Left renal pelvis (tissue), 4 donors: ENCODE measurements at regions not wholly inside any gene's neighbourhood (a gene's known extent, or its start where the extent isn't known, plus 50 kb on each side); places are given as distances from the start of the nearest gene placed in this dataset.

Experiments used
- DNase-seq, 4 donors: peaks; one replicate each; pipeline ENCODE4 v3.0.0-alpha.2; 2013; ENCODE audit warnings: low read depth in 4 of 4, low spot score in 3 of 4

DNA sequence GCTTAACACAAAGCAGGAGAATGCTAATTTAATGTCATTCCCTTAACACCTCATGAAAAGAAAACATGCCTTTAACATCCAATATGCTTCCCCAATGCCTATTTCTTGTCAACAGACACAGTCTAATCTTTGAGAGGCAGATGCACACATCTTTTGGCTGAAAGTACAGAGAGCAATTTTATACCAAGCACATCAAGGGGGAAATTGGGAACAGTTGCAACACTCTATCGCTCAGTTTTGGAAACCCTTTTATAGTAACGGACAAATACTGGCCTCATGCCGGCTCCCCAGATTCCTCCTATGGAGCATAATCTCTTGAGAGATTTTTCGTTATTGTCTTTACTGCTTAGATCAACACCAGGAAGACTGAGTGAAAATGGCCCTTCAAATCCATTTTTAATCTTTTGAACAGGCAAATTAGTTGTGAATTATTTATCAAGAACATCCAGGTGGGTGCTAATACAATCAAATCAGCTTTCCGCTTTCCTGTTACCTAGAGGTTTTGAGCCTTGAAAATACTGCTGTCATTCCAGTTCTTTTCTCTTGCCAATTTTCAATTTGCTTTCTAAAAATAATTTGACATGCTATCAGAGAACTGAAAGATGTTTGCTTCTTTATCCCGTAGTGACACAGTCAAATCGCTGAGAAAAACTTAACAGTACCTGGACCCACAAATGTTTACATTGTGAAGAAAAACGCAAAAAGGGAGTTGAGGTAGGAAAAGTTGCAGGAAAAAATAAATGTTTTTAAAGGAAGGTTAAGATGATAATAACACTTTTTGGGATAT lies 60.7 kb upstream of the CAND1 start:
- no peak for DNase-seq

DNA sequence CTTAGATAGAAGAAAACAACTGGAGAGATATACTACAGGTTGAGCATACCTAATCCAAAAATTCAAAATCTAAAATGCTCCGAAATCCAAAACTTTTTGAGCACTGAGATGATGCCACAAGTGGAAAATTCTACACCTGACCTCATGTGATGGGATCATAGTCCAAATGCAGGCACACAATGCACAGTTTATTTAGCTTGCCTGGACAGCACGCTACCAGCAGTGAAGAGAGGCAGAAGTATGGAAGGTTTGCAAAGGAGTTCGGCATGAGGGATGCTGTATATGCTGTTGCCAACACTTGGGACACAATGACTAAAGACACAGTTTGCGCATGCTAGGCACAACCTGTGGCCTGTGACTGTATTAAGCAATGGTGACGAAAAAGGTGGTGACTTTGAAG lies 58.1 kb upstream of the CAND1 start:
- no peak for DNase-seq

DNA sequence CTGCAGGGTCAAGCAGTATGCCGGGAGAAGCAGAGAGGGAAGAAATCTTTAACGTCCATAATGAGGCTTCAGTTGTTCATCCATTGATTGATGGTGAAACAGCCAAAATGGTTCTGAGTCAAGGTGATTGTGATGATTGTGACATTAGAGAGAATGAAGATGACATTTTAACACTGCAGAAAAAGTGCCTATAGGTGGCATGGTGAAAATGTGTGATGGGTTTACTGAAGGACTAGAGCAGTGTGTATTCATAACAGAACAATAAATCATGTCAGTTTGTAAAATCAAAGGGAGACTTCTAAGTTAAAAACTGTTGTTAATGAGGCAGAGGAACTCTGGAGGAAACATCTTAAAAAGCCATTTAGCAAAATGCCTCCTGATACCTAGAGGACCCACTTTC lies 57.7 kb upstream of the CAND1 start:
- no peak for DNase-seq

- DNase-seq, result no peak
Measured at GRCh38 chr12:67217647-67218046, 51.5 kb upstream of the CAND1 start.
